ENCODE measurements at regions not wholly inside any gene's neighbourhood (a gene's known extent, or its start where the extent isn't known, plus 50 kb on each side); places are given as distances from the start of the nearest gene placed in this dataset.

- Mint-ChIP-seq H3K27me3 (no peaks in the 10 kb centered on the region), H3K4me3 (no peak overlapping the region), H3K9me3 (no peaks in the 10 kb centered on the region), H3K27ac (no peak overlapping the region), H3K4me1 (peaks cover 10% of the 10 kb centered on the region), H3K36me3 (no peaks in the 10 kb centered on the region)
- ATAC-seq (ENCODE audit: low read depth) (peak; percentile 19), DNase-seq (ENCODE audit: low spot score in 2 of 2) (no peak)
Observed at GRCh38 chr1:173285048-173285447, 77.9 kb upstream of the TNFSF4 start.

GRCh38 chr1:173287785-173288184, 80.7 kb upstream of the TNFSF4 start:
- peaks cover 9% of the 10 kb centered on the region for H3K9me3 Mint-ChIP-seq
- ATAC-seq (ENCODE audit: low read depth) = no peak
- no peak overlapping the region for H3K27ac Mint-ChIP-seq

GRCh38 chr1:173293756-173294155, 86.6 kb upstream of the TNFSF4 start:
- Mint-ChIP-seq H3K9me3 (peaks cover 10% of the 10 kb centered on the region), H3K4me3 (no peak overlapping the region), H3K4me1 (peaks cover 15% of the 10 kb centered on the region), H3K27ac (no peak overlapping the region), H3K36me3 (peaks cover 10% of the 10 kb centered on the region), H3K27me3 (no peaks in the 10 kb centered on the region)
- DNase-seq (ENCODE audit: low spot score in 2 of 2) (no peak), ATAC-seq (ENCODE audit: low read depth) (no peak)

More at GRCh38 chr1:173287785-173288184, 80.7 kb upstream of the TNFSF4 start:
- Mint-ChIP-seq H3K4me3 (no peak overlapping the region), H3K4me1 (peaks cover 10% of the 10 kb centered on the region), H3K27me3 (no peaks in the 10 kb centered on the region), H3K36me3 (peaks cover 10% of the 10 kb centered on the region)
- no peak for DNase-seq (ENCODE audit: low spot score in 2 of 2)

GRCh38 chr1:173294843-173295242, 87.7 kb upstream of the TNFSF4 start:
- ATAC-seq (ENCODE audit: low read depth) = no peak
- DNase-seq (ENCODE audit: low spot score in 2 of 2) = no peak
- Mint-ChIP-seq H3K9me3 (peaks cover 10% of the 10 kb centered on the region), H3K4me1 (peaks cover 19% of the 10 kb centered on the region), H3K4me3 (no peak overlapping the region), H3K27me3 (no peaks in the 10 kb centered on the region), H3K27ac (no peak overlapping the region), H3K36me3 (peaks cover 10% of the 10 kb centered on the region)

GRCh38 chr1:173295391-173295790, 88.3 kb upstream of the TNFSF4 start:
- Mint-ChIP-seq H3K36me3 (peaks cover 10% of the 10 kb centered on the region), H3K9me3 (peaks cover 10% of the 10 kb centered on the region), H3K27ac (no peak overlapping the region), H3K4me3 (no peak overlapping the region), H3K4me1 (peaks cover 19% of the 10 kb centered on the region), H3K27me3 (no peaks in the 10 kb centered on the region)
- no peak for DNase-seq (ENCODE audit: low spot score in 2 of 2)
- ATAC-seq (ENCODE audit: low read depth) = no peak

DNA sequence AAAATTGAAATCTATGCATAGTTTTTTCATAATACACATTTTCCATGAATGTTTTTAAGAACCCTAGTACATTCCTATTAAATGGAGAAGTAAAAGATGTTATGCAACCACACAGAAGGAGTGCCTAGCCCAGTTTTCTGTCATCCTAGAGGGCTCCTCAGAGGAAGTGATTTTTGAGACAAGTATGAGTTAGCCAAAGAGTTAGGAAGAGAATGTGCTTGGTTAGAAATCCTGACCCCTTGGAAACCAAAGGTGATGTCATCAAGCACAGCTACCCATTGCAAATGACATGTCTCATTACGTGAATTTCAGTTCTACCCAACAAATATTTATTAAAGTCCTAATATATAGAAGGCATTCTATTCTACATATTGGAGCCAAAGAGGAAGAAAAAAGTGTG, 88.9 kb upstream of the TNFSF4 start:
- ATAC-seq (ENCODE audit: low read depth) (no peak), DNase-seq (ENCODE audit: low spot score in 2 of 2) (no peak)
- Mint-ChIP-seq H3K4me3 (no peak overlapping the region), H3K27ac (peak overlapping the region; percentile 23), H3K36me3 (peaks cover 10% of the 10 kb centered on the region), H3K9me3 (peaks cover 10% of the 10 kb centered on the region), H3K4me1 (peaks cover 19% of the 10 kb centered on the region), H3K27me3 (no peaks in the 10 kb centered on the region)

GRCh38 chr1:173297798-173298391, 90.8 kb upstream of the TNFSF4 start:
- H3K4me3 Mint-ChIP-seq = peak overlapping the region; percentile 52
- no peak for DNase-seq (ENCODE audit: low spot score in 2 of 2)
- H3K9me3 Mint-ChIP-seq = peaks cover 1% of the 10 kb centered on the region
- peak overlapping the region; percentile 72 for H3K27ac Mint-ChIP-seq
- H3K36me3 Mint-ChIP-seq = no peaks in the 10 kb centered on the region
- H3K4me1 Mint-ChIP-seq = peaks cover 22% of the 10 kb centered on the region
- ATAC-seq (ENCODE audit: low read depth) = peak; percentile 46
- H3K27me3 Mint-ChIP-seq = no peaks in the 10 kb centered on the region

DNA sequence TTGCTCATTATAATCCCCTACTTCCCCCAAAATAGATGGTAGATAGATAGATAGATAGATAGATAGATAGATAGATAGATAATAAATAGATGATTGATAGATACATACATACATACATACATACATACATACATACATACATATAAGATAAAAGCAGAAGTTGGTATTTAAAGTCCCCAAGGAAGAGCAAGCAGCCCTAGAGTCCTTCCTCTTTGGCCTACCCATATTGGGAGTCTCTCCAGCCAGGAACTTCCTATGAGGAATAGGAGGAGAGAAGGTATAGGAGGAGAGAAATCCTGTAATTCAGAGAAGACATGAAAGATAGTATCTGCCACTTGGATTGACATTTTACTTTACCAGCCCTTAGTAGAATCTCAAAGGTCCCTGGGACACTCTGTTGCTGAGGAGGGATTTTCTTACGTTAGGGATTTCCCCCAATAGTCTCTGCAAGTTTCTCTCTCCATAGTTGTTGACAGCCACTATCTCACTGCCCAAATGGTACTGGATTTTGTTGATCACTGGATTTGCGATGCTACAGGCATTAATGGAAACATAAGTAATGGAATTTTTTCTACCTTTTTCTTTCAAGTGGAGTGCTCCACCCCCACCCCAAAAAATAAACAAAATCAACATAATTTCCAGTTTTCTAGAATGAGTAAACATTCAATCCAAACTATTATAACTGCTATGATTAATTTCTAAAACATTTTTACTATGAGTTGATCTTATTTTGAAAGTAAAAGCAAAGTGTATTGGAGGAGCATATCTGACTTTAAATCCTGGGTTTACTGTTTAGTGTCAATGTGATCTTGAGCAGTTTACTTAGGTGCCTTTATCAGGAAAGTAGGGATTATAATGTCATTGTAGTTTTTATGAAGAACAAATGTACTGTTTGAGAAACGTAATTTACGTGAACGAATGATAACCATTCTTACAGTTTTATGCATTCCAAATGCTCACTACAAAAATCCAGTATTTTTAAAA, 93.2 kb upstream of the TNFSF4 start:
- no peak overlapping the region for H3K4me3 Mint-ChIP-seq
- peaks cover 1% of the 10 kb centered on the region for H3K9me3 Mint-ChIP-seq
- H3K4me1 Mint-ChIP-seq = peaks cover 20% of the 10 kb centered on the region
- no peaks in the 10 kb centered on the region for H3K27me3 Mint-ChIP-seq
- no peaks in the 10 kb centered on the region for H3K36me3 Mint-ChIP-seq
- peak; percentile 37 for ATAC-seq (ENCODE audit: low read depth)
- H3K27ac Mint-ChIP-seq = no peak overlapping the region
- no peak for DNase-seq (ENCODE audit: low spot score in 2 of 2)

DNA sequence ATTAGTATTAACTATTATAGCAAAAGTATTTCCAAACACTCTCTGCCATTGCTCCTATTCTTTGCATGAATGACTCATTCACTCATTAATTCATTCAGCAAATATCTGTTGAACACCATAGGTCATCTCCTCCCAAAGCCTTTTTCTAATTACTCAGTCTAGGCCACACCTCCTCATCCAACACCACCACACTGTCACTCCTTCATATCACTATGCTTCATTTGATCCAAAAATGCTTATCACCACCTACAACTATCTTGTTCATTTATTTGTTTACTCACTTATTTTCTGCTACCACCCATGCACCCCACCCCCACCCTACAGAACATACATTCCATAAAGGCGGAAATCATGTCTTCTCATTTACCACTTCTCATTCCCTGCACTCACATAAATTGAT, 94.4 kb upstream of the TNFSF4 start:
- H3K4me3 Mint-ChIP-seq = no peak overlapping the region
- no peak overlapping the region for H3K27ac Mint-ChIP-seq
- no peaks in the 10 kb centered on the region for H3K27me3 Mint-ChIP-seq
- H3K4me1 Mint-ChIP-seq = peaks cover 20% of the 10 kb centered on the region
- ATAC-seq (ENCODE audit: low read depth) (no peak), DNase-seq (ENCODE audit: low spot score in 2 of 2) (no peak)
- H3K36me3 Mint-ChIP-seq = peaks cover 2% of the 10 kb centered on the region
- peaks cover 1% of the 10 kb centered on the region for H3K9me3 Mint-ChIP-seq

- H3K9me3 Mint-ChIP-seq = peaks cover 1% of the 10 kb centered on the region
- H3K4me1 Mint-ChIP-seq = peaks cover 19% of the 10 kb centered on the region
- H3K4me3 Mint-ChIP-seq = no peak overlapping the region
- H3K27ac Mint-ChIP-seq = no peak overlapping the region
- no peak for ATAC-seq (ENCODE audit: low read depth)
- no peak for DNase-seq (ENCODE audit: low spot score in 2 of 2)
- no peaks in the 10 kb centered on the region for H3K27me3 Mint-ChIP-seq
- peaks cover 2% of the 10 kb centered on the region for H3K36me3 Mint-ChIP-seq
Observed at GRCh38 chr1:173302366-173302765, 95.2 kb upstream of the TNFSF4 start.

DNA sequence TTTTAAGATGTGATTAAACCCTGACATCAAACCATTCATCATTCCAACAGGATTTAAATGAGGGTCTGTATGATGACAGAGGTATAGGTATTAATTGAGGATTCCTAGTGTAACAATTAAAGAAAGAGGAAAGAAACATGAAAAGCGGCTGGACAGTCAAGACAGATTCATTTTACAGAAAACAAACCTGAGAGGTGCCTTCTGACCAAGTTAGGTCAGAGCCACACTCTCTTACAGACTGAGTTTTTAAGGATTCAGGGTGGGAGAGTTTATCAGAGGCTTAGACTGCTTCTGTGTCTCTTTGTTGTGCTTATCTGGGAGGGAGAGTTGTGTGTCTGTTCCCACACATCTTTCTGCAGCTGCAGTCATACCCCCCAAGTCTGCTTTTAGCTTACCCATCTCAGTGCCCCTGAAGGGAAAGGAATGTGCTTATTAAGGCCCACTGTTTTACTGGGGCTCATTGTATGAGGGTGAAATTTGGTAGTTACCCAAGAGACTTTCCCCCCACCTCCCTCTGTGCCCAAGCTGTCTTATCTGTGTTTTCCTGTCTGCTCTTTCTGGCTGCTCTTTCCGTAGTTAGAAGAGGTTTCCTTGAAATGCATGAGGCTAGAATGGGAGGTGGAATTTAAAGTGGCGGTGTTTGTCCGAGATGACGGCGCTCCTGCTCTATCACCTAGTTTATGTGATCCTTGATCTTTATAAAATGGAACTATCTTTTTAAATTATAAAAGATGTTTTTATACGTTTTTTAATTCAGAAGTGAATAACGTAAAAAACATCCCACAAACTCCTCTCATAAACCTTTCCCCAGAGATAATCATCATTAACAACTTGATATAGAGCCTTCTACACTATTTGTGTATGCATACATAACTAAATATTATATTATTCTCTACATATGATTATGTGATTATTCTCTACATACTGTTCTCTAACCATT, 96.0 kb upstream of the TNFSF4 start:
- no peaks in the 10 kb centered on the region for H3K27me3 Mint-ChIP-seq

GRCh38 chr1:173303984-173304383, 96.9 kb upstream of the TNFSF4 start:
- Mint-ChIP-seq H3K27me3 (no peaks in the 10 kb centered on the region), H3K9me3 (peaks cover 4% of the 10 kb centered on the region), H3K27ac (no peak overlapping the region), H3K4me1 (peaks cover 6% of the 10 kb centered on the region), H3K36me3 (peaks cover 4% of the 10 kb centered on the region), H3K4me3 (no peak overlapping the region)
- DNase-seq (ENCODE audit: low spot score in 2 of 2) (no peak), ATAC-seq (ENCODE audit: low read depth) (no peak)

More for the DNA sequence above, 96.0 kb upstream of the TNFSF4 start:
- Mint-ChIP-seq H3K9me3 (peaks cover 4% of the 10 kb centered on the region), H3K36me3 (peaks cover 4% of the 10 kb centered on the region), H3K4me1 (peaks cover 11% of the 10 kb centered on the region), H3K4me3 (no peak overlapping the region), H3K27ac (no peak overlapping the region)
- ATAC-seq (ENCODE audit: low read depth) (no peak), DNase-seq (ENCODE audit: low spot score in 2 of 2) (no peak)

GRCh38 chr1:173304529-173305227, 97.5 kb upstream of the TNFSF4 start:
- no peak overlapping the region for H3K27ac Mint-ChIP-seq
- H3K27me3 Mint-ChIP-seq = no peaks in the 10 kb centered on the region
- H3K4me1 Mint-ChIP-seq = peaks cover 3% of the 10 kb centered on the region
- H3K4me3 Mint-ChIP-seq = no peak overlapping the region
- H3K36me3 Mint-ChIP-seq = peaks cover 4% of the 10 kb centered on the region
- H3K9me3 Mint-ChIP-seq = peaks cover 4% of the 10 kb centered on the region
- DNase-seq (ENCODE audit: low spot score in 2 of 2) (no peak), ATAC-seq (ENCODE audit: low read depth) (no peak)

Measured in memory B cell (primary cell).